HEK293 (cell line): ENCODE measurements at regions not wholly inside any gene's neighbourhood (a gene's known extent, or its start where the extent isn't known, plus 50 kb on each side); places are given as distances from the start of the nearest gene placed in this dataset.

Experiments used
- CTCF ChIA-PET: fragments of 350-600 bp; formaldehyde crosslinking; extraction: SDS; loops from one replicate; lab custom pipeline; 2021; ENCODE audit warnings: antibody characterized with exemption; lab: Yijun Ruan, JAX
- POLR2A ChIA-PET: fragments of 300-600 bp; formaldehyde crosslinking; extraction: SDS; loops from one replicate; lab custom pipeline; 2020; ENCODE audit warnings: antibody characterized with exemption, inconsistent platforms; lab: Yijun Ruan, JAX
- H3K27ac ChIP-seq: fragments of 200-500 bp; sonication (Bioruptor generic); 2 replicates; pipeline ENCODE4 v1.5.1; 2014; ENCODE audit warnings: low read depth, low read length, control low read depth, inconsistent platforms; ENCODE audit errors: extremely low read depth
- H3K36me3 ChIP-seq, 2 experiments: fragments of 200-500 bp in 1 of 2; sonication (Bioruptor generic) in 1 of 2; 1 replicate in 1 of 2; 2 replicates in 1 of 2; pipeline ENCODE4 v1.5.1; 2014 to 2017; ENCODE audit warnings: inconsistent platforms in 2 of 2, low read length in 2 of 2; ENCODE audit not compliant: control insufficient read depth in 2 of 2, insufficient read depth in 1 of 2
- H3K4me1 ChIP-seq: fragments of 200-500 bp; sonication (Bioruptor generic); 2 replicates; pipeline ENCODE4 v1.5.1; 2014; ENCODE audit warnings: mild to moderate bottlenecking, low read length, inconsistent platforms; ENCODE audit not compliant: control insufficient read depth, insufficient read depth
- H3K4me3 ChIP-seq: 2 replicates; pipeline ENCODE4 v1.5.1; 2011; ENCODE audit warnings: low read depth, mild to moderate bottlenecking, control low read depth, low read length, moderate library complexity
- H3K9me3 ChIP-seq: fragments of 200-500 bp; sonication (Bioruptor generic); 2 replicates; pipeline ENCODE4 v1.5.1; 2014; ENCODE audit warnings: low read depth, low read length, inconsistent platforms; ENCODE audit not compliant: control insufficient read depth, insufficient read depth
- GLIS2 ChIP-seq: fragments of 450-650 bp; formaldehyde crosslinking; IDR thresholded peaks from 2 replicates; pipeline ENCODE4 v1.5.1; 2016; ENCODE audit warnings: missing biosample characterization, missing genetic modification characterization
- HOXC10 ChIP-seq: sonication (generic); formaldehyde crosslinking; IDR thresholded peaks from 2 replicates; pipeline ENCODE4 v1.8.1; 2023; ENCODE audit warnings: mild to moderate bottlenecking, missing genetic modification reagents
- IKZF3 ChIP-seq: fragments of 450-650 bp; IDR thresholded peaks from 2 replicates; pipeline ENCODE4 v1.5.0; 2018; ENCODE audit warnings: missing biosample characterization, mild to moderate bottlenecking, missing genetic modification characterization, moderate library complexity
- KLF1 ChIP-seq: fragments of 450-650 bp; formaldehyde crosslinking; IDR thresholded peaks from 2 replicates; pipeline ENCODE4 v1.5.1; 2016; ENCODE audit warnings: missing biosample characterization, missing genetic modification characterization
- KLF16 ChIP-seq: fragments of 450-650 bp; formaldehyde crosslinking; IDR thresholded peaks from 2 replicates; pipeline ENCODE4 v1.5.1; 2017; ENCODE audit warnings: missing biosample characterization, missing genetic modification characterization
- PATZ1 ChIP-seq: fragments of 450-650 bp; formaldehyde crosslinking; IDR thresholded peaks from 2 replicates; pipeline ENCODE4 v1.5.1; 2016; ENCODE audit warnings: missing biosample characterization, missing genetic modification characterization
- ZFHX2 ChIP-seq: fragments of 450-650 bp; formaldehyde crosslinking; conservative IDR thresholded peaks from 2 replicates; pipeline ENCODE4 v1.5.1; 2016; ENCODE audit warnings: missing biosample characterization, missing genetic modification characterization
- ZFP41 ChIP-seq: fragments of 450-650 bp; formaldehyde crosslinking; IDR thresholded peaks from 2 replicates; pipeline ENCODE4 v1.5.1; 2016; ENCODE audit warnings: missing biosample characterization, missing genetic modification characterization, borderline replicate concordance
- ZNF132 ChIP-seq: fragments of 450-650 bp; formaldehyde crosslinking; IDR thresholded peaks from 2 replicates; pipeline ENCODE4 v1.5.1; 2017; ENCODE audit warnings: missing biosample characterization, missing genetic modification characterization, borderline replicate concordance
- ZNF202 ChIP-seq: fragments of 450-650 bp; formaldehyde crosslinking; IDR thresholded peaks from 2 replicates; pipeline ENCODE4 v1.5.1; 2016; ENCODE audit warnings: missing biosample characterization, missing genetic modification characterization, borderline replicate concordance
- ZNF24 ChIP-seq: fragments of 450-650 bp; formaldehyde crosslinking; IDR thresholded peaks from 2 replicates; pipeline ENCODE4 v1.5.1; 2016; ENCODE audit warnings: missing biosample characterization, missing genetic modification characterization
- ZNF423 ChIP-seq: fragments of 450-650 bp; formaldehyde crosslinking; IDR thresholded peaks from 2 replicates; pipeline ENCODE4 v1.5.1; 2016; ENCODE audit warnings: missing biosample characterization, missing genetic modification characterization
- ZNF488 ChIP-seq: fragments of 450-650 bp; formaldehyde crosslinking; IDR thresholded peaks from 2 replicates; pipeline ENCODE4 v1.5.1; 2016; ENCODE audit warnings: missing biosample characterization, missing genetic modification characterization
- ZNF510 ChIP-seq: fragments of 450-650 bp; formaldehyde crosslinking; IDR thresholded peaks from 2 replicates; pipeline ENCODE4 v1.5.1; 2018; ENCODE audit warnings: mild to moderate bottlenecking, missing genetic modification characterization, missing biosample characterization; ENCODE audit not compliant: insufficient replicate concordance
- ZNF658 ChIP-seq: fragments of 450-650 bp; formaldehyde crosslinking; IDR thresholded peaks from 2 replicates; pipeline ENCODE4; 2016; ENCODE audit warnings: missing biosample characterization, missing genetic modification characterization
- ZNF704 ChIP-seq: fragments of 450-650 bp; formaldehyde crosslinking; IDR thresholded peaks from 2 replicates; pipeline ENCODE4 v1.5.1; 2016; ENCODE audit warnings: missing biosample characterization, missing genetic modification characterization
- ZNF768 ChIP-seq: fragments of 450-650 bp; formaldehyde crosslinking; IDR thresholded peaks from 2 replicates; pipeline ENCODE4 v1.5.1; 2018; ENCODE audit warnings: missing biosample characterization, mild to moderate bottlenecking, missing genetic modification characterization
- ZNF776 ChIP-seq: fragments of 450-650 bp; formaldehyde crosslinking; IDR thresholded peaks from 2 replicates; pipeline ENCODE4 v1.5.0; 2017; ENCODE audit warnings: missing biosample characterization, missing genetic modification characterization, borderline replicate concordance
- ZNF791 ChIP-seq: fragments of 450-650 bp; formaldehyde crosslinking; IDR thresholded peaks from 2 replicates; pipeline ENCODE4 v1.5.1; 2016; ENCODE audit warnings: missing biosample characterization, missing genetic modification characterization
- ZNF830 ChIP-seq: fragments of 450-650 bp; IDR thresholded peaks from 2 replicates; pipeline ENCODE4 v1.5.0; 2018; ENCODE audit warnings: missing biosample characterization, missing genetic modification characterization, low read depth, mild to moderate bottlenecking, moderate library complexity
- ZSCAN16 ChIP-seq: fragments of 450-650 bp; formaldehyde crosslinking; IDR thresholded peaks from 2 replicates; pipeline ENCODE4 v1.5.1; 2016; ENCODE audit warnings: missing biosample characterization, missing genetic modification characterization
- TF ChIP-seq, protein P1 (sequence below): fragments of 450-650 bp; formaldehyde crosslinking; conservative IDR thresholded peaks from 2 replicates; pipeline ENCODE4 v1.5.1; 2016; ENCODE audit warnings: low read depth, missing biosample characterization, missing genetic modification characterization

GRCh38 chr1:177632923-177633615 is 336.8 kb downstream of the SEC16B start (continued):
- TF ChIP-seq ZNF488 (tag by site-specific recombination) (no peak), ZNF776 (no peak), ZSCAN16 (no peak), ZNF830 (tag by site-specific recombination) (no peak), ZNF24 (tag by site-specific recombination) (no peak), ZFP41 (tag by site-specific recombination) (no peak), ZNF510 (tag by site-specific recombination) (no peak), ZNF704 (tag by site-specific recombination) (no peak), ZFHX2 (tag by site-specific recombination) (no peak)
- TF ChIP-seq, protein P1, sequence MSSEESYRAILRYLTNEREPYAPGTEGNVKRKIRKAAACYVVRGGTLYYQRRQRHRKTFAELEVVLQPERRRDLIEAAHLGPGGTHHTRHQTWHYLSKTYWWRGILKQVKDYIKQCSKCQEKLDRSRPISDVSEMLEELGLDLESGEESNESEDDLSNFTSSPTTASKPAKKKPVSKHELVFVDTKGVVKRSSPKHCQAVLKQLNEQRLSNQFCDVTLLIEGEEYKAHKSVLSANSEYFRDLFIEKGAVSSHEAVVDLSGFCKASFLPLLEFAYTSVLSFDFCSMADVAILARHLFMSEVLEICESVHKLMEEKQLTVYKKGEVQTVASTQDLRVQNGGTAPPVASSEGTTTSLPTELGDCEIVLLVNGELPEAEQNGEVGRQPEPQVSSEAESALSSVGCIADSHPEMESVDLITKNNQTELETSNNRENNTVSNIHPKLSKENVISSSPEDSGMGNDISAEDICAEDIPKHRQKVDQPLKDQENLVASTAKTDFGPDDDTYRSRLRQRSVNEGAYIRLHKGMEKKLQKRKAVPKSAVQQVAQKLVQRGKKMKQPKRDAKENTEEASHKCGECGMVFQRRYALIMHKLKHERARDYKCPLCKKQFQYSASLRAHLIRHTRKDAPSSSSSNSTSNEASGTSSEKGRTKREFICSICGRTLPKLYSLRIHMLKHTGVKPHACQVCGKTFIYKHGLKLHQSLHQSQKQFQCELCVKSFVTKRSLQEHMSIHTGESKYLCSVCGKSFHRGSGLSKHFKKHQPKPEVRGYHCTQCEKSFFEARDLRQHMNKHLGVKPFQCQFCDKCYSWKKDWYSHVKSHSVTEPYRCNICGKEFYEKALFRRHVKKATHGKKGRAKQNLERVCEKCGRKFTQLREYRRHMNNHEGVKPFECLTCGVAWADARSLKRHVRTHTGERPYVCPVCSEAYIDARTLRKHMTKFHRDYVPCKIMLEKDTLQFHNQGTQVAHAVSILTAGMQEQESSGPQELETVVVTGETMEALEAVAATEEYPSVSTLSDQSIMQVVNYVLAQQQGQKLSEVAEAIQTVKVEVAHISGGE: no peak
- TF ChIP-seq, all 188 proteins: peak for 0

GRCh38 chr1:177631770-177632169 is 338.1 kb downstream of the SEC16B start:
- Histone ChIP-seq H3K36me3 (no peaks in the 10 kb centered on the region), H3K27ac (no peak overlapping the region), H3K4me1 (no peaks in the 10 kb centered on the region), H3K9me3 (no peaks in the 10 kb centered on the region; the same call in 1 of the 2 replicates), H3K4me3 (no peak overlapping the region)
- CTCF ChIA-PET: no interaction called here
- no peak for TF ChIP-seq KLF1
- no peak for TF ChIP-seq KLF16
- no peak for TF ChIP-seq ZNF658 (tag by site-specific recombination)
- no peak for TF ChIP-seq GLIS2
- TF ChIP-seq ZNF791 (tag by site-specific recombination): no peak
- no peak for TF ChIP-seq ZNF768 (tag by site-specific recombination)
- no peak for TF ChIP-seq HOXC10 (CRISPR knock-in tag)
- no peak for TF ChIP-seq ZNF132 (tag by site-specific recombination)
- no peak for TF ChIP-seq ZNF202 (tag by site-specific recombination)
- TF ChIP-seq ZNF423 (tag by site-specific recombination): no peak
- no peak for TF ChIP-seq PATZ1
- no peak for TF ChIP-seq IKZF3
- TF ChIP-seq ZSCAN16: no peak
- POLR2A ChIA-PET: no interaction called here
